H9 (cell line): ENCODE measurements at regions not wholly inside any gene's neighbourhood (a gene's known extent, or its start where the extent isn't known, plus 50 kb on each side); places are given as distances from the start of the nearest gene placed in this dataset.

Experiments used
- DNase-seq: peaks from one replicate; pipeline ENCODE4 v3.0.0-alpha.2; 2017
- H2AFZ ChIP-seq: one replicate; pipeline ENCODE4 v1.6.1; 2013; ENCODE audit warnings: mild to moderate bottlenecking, low read length, control low read depth, moderate library complexity
- H2AK5ac ChIP-seq: 2 replicates; pipeline ENCODE4 v1.6.1; 2013; ENCODE audit warnings: low read length, control low read depth, mixed read lengths; ENCODE audit not compliant: insufficient read length
- H2BK120ac ChIP-seq: one replicate; pipeline ENCODE4 v1.6.1; 2013; ENCODE audit warnings: low read depth, mild to moderate bottlenecking, low read length, control low read depth, inconsistent platforms; ENCODE audit not compliant: poor library complexity, severe bottlenecking
- H2BK12ac ChIP-seq: 2 replicates; pipeline ENCODE4 v1.6.1; 2013; ENCODE audit warnings: low read length, control low read depth, mixed read lengths, low read depth; ENCODE audit not compliant: insufficient read length
- H2BK15ac ChIP-seq: 2 replicates; pipeline ENCODE4 v1.6.1; 2013; ENCODE audit warnings: low read depth, low read length, control low read depth
- H2BK20ac ChIP-seq: one replicate; pipeline ENCODE4 v1.6.1; 2013; ENCODE audit warnings: low read depth, mild to moderate bottlenecking, low read length, control low read depth, inconsistent platforms; ENCODE audit not compliant: poor library complexity, severe bottlenecking
- H2BK5ac ChIP-seq: 2 replicates; pipeline ENCODE4 v1.6.1; 2013; ENCODE audit warnings: low read length, control low read depth, mixed read lengths; ENCODE audit not compliant: insufficient read length
- H3K14ac ChIP-seq: 2 replicates; pipeline ENCODE4 v1.6.1; 2013; ENCODE audit warnings: low read length, control low read depth; ENCODE audit not compliant: insufficient read depth
- H3K18ac ChIP-seq: 2 replicates; pipeline ENCODE4 v1.6.1; 2013; ENCODE audit warnings: low read depth, mild to moderate bottlenecking, mixed read lengths, low read length, control low read depth; ENCODE audit not compliant: insufficient read length
- H3K23ac ChIP-seq: 2 replicates; pipeline ENCODE4 v1.6.1; 2013; ENCODE audit warnings: low read length, control low read depth, mixed read lengths, low read depth; ENCODE audit not compliant: insufficient read length
- H3K23me2 ChIP-seq: 2 replicates; pipeline ENCODE4 v1.6.1; 2013; ENCODE audit warnings: low read depth, mild to moderate bottlenecking, mixed read lengths, low read length, control low read depth; ENCODE audit not compliant: insufficient read length, poor library complexity, severe bottlenecking
- H3K27ac ChIP-seq: 2 replicates; pipeline ENCODE4 v1.5.1; 2013; ENCODE audit warnings: low read length, control low read depth, mixed read lengths, low read depth; ENCODE audit not compliant: insufficient read length
- H3K27me3 ChIP-seq: 2 replicates; pipeline ENCODE4 v1.6.1; 2013; ENCODE audit warnings: low read length, control low read depth, inconsistent platforms; ENCODE audit not compliant: insufficient read depth
- H3K4ac ChIP-seq: 2 replicates; pipeline ENCODE4 v1.6.1; 2013; ENCODE audit warnings: low read depth, mild to moderate bottlenecking, control low read depth, inconsistent platforms, low read length, moderate library complexity
- H3K4me1 ChIP-seq: 2 replicates; pipeline ENCODE4 v1.6.1; 2013; ENCODE audit warnings: low read length, control low read depth, inconsistent platforms; ENCODE audit not compliant: insufficient read depth
- H3K4me2 ChIP-seq: 2 replicates; pipeline ENCODE4 v1.6.1; 2013; ENCODE audit warnings: low read length, control low read depth, mixed read lengths; ENCODE audit not compliant: insufficient read length, insufficient read depth
- H3K56ac ChIP-seq: 2 replicates; pipeline ENCODE4 v1.6.1; 2013; ENCODE audit warnings: low read depth, mild to moderate bottlenecking, mixed read lengths, low read length, control low read depth; ENCODE audit not compliant: insufficient read length
- H3K79me1 ChIP-seq: 2 replicates; pipeline ENCODE4 v1.6.1; 2013; ENCODE audit warnings: low read depth, mild to moderate bottlenecking, moderate library complexity, low read length, control low read depth, inconsistent platforms; ENCODE audit not compliant: insufficient read depth, poor library complexity, severe bottlenecking
- H3K79me2 ChIP-seq: 2 replicates; pipeline ENCODE4 v1.6.1; 2013; ENCODE audit warnings: low read length, control low read depth, inconsistent platforms; ENCODE audit not compliant: insufficient read depth
- H3K9ac ChIP-seq: 2 replicates; pipeline ENCODE4 v1.6.1; 2013; ENCODE audit warnings: low read length, control low read depth, mixed read lengths; ENCODE audit not compliant: insufficient read length; ENCODE audit errors: extremely low read depth
- H3K9me3 ChIP-seq: one replicate; pipeline ENCODE4 v1.6.1; 2013; ENCODE audit warnings: low read depth, low read length, inconsistent platforms; ENCODE audit not compliant: control insufficient read depth
- H3T11ph ChIP-seq: one replicate; pipeline ENCODE4 v1.6.1; 2013; ENCODE audit warnings: mild to moderate bottlenecking, low read length, control low read depth, inconsistent platforms
- H4K20me1 ChIP-seq: one replicate; pipeline ENCODE4 v1.6.1; 2013; ENCODE audit not compliant: control insufficient read depth, insufficient read length, insufficient read depth
- H4K5ac ChIP-seq: 2 replicates; pipeline ENCODE4 v1.6.1; 2013; ENCODE audit warnings: low read depth, mild to moderate bottlenecking, mixed read lengths, low read length, control low read depth; ENCODE audit not compliant: insufficient read length
- H4K8ac ChIP-seq: replicated peaks from 2 replicates; pipeline ENCODE4 v1.6.1; 2013; ENCODE audit warnings: low read length, control low read depth, mixed read lengths, low read depth; ENCODE audit not compliant: insufficient read length
- H4K91ac ChIP-seq: 2 replicates; pipeline ENCODE4 v1.6.1; 2013; ENCODE audit warnings: low read depth, mild to moderate bottlenecking, moderate library complexity, mixed read lengths, low read length, control low read depth; ENCODE audit not compliant: insufficient read length
- H3K27ac Mint-ChIP-seq, 3 experiments: 2 replicates in 2 of 3; 3 replicates in 1 of 3; pipeline ENCODE4 v1.8.0; 2020 to 2021; ENCODE audit warnings: mixed read lengths in 3 of 3, mild to moderate bottlenecking in 1 of 3, moderate library complexity in 1 of 3
- H3K27me3 Mint-ChIP-seq: 2 replicates; pipeline ENCODE4 v1.8.0; 2021; ENCODE audit warnings: low read depth, mild to moderate bottlenecking, moderate library complexity, mixed read lengths
- H3K36me3 Mint-ChIP-seq, 3 experiments: 2 replicates in 2 of 3; 3 replicates in 1 of 3; pipeline ENCODE4 v1.8.0; 2020 to 2021; ENCODE audit warnings: low read depth in 3 of 3, mixed read lengths in 3 of 3; ENCODE audit not compliant: insufficient read depth in 1 of 3
- H3K4me1 Mint-ChIP-seq, 2 experiments: 2 replicates each; pipeline ENCODE4 v1.8.0; 2020; ENCODE audit warnings: mixed read lengths in 2 of 2
- H3K4me3 Mint-ChIP-seq, 2 experiments: 2 replicates in 1 of 2; 3 replicates in 1 of 2; pipeline ENCODE4 v1.8.0; 2020 to 2021; ENCODE audit warnings: mild to moderate bottlenecking in 2 of 2, mixed read lengths in 2 of 2, moderate library complexity in 1 of 2
- H3K9me3 Mint-ChIP-seq, 2 experiments: 2 replicates in 1 of 2; 3 replicates in 1 of 2; pipeline ENCODE4 v1.8.0; 2020; ENCODE audit warnings: mild to moderate bottlenecking in 2 of 2, mixed read lengths in 2 of 2, moderate library complexity in 1 of 2
- TF ChIP-seq, protein P1 (sequence below): fragments of 200-600 bp; sonication (generic); conservative IDR thresholded peaks from 3 replicates; pipeline ENCODE4 v1.8.0; 2021; ENCODE audit warnings: antibody characterized with exemption, mild to moderate bottlenecking

DNA sequence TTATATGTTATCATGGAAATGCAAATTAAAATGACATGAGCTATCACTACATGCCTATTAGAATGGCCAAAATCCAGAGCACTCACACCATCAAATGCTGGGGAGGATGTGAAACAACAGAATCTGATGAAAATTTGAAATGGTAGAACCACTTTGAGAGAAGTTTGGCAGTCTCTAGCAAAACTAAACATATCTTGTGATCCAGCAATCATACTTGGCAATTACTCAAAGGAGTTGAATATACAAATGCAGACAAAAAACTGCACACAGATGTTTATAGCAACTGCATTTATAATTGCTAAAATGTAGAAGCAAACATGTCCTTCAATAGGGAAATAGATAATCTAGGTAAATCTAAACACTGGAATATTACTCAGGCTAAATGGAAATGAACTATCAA is 1164.9 kb downstream of the DNAJB9 start:
- Histone ChIP-seq H4K8ac (no peak overlapping the region), H4K20me1 (no peaks in the 10 kb centered on the region), H3K4ac (no peak overlapping the region), H3K56ac (no peak overlapping the region), H3T11ph (no peak overlapping the region), H4K91ac (no peak overlapping the region), H2BK15ac (no peak overlapping the region), H3K4me2 (no peak overlapping the region), H3K9ac (no peak overlapping the region), H3K9me3 (no peaks in the 10 kb centered on the region), H3K79me2 (no peaks in the 10 kb centered on the region), H2BK12ac (no peak overlapping the region), H2AK5ac (no peak overlapping the region), H3K18ac (no peak overlapping the region), H3K4me1 (no peaks in the 10 kb centered on the region), H3K23ac (no peak overlapping the region), H4K5ac (no peak overlapping the region), H3K14ac (no peak overlapping the region), H2BK20ac (no peak overlapping the region), H2AFZ (no peak overlapping the region), H3K23me2 (no peaks in the 10 kb centered on the region), H3K79me1 (no peaks in the 10 kb centered on the region), H2BK120ac (no peak overlapping the region), H3K27me3 (no peaks in the 10 kb centered on the region), H3K27ac (no peak overlapping the region), H2BK5ac (no peak overlapping the region)
- H3K27ac Mint-ChIP-seq: no peak overlapping the region
- no peak overlapping the region for H3K4me3 Mint-ChIP-seq
- no peaks in the 10 kb centered on the region for H3K27me3 Mint-ChIP-seq
- TF ChIP-seq, protein P1, sequence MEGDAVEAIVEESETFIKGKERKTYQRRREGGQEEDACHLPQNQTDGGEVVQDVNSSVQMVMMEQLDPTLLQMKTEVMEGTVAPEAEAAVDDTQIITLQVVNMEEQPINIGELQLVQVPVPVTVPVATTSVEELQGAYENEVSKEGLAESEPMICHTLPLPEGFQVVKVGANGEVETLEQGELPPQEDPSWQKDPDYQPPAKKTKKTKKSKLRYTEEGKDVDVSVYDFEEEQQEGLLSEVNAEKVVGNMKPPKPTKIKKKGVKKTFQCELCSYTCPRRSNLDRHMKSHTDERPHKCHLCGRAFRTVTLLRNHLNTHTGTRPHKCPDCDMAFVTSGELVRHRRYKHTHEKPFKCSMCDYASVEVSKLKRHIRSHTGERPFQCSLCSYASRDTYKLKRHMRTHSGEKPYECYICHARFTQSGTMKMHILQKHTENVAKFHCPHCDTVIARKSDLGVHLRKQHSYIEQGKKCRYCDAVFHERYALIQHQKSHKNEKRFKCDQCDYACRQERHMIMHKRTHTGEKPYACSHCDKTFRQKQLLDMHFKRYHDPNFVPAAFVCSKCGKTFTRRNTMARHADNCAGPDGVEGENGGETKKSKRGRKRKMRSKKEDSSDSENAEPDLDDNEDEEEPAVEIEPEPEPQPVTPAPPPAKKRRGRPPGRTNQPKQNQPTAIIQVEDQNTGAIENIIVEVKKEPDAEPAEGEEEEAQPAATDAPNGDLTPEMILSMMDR: no peak
- peaks cover 0 to 6% (median 2%) of the 10 kb centered on the region in 3 experiments; a peak in 4 of 7 replicates for H3K36me3 Mint-ChIP-seq
- H3K9me3 Mint-ChIP-seq: peaks cover 8 to 15% of the 10 kb centered on the region in 2 experiments; a peak in 4 of 5 replicates
- DNase-seq: no peak
- H3K4me1 Mint-ChIP-seq: no peaks in the 10 kb centered on the region
